MM.1S (cell line): ENCODE measurements at regions not wholly inside any gene's neighbourhood (a gene's known extent, or its start where the extent isn't known, plus 50 kb on each side); places are given as distances from the start of the nearest gene placed in this dataset.

Experiments
- CTCF ChIP-seq: fragments of 300-600 bp; sonication (generic); IDR thresholded peaks from 2 replicates; pipeline ENCODE4 v1.5.1; 2016; ENCODE audit warnings: antibody characterized with exemption, low read length, mixed read lengths
- EZH2 ChIP-seq: fragments of 300-600 bp; sonication (generic); optimal IDR thresholded peaks from 2 replicates; pipeline ENCODE3; 2017; ENCODE audit warnings: low read depth, mild to moderate bottlenecking, antibody characterized with exemption, low read length, mixed read lengths

DNA sequence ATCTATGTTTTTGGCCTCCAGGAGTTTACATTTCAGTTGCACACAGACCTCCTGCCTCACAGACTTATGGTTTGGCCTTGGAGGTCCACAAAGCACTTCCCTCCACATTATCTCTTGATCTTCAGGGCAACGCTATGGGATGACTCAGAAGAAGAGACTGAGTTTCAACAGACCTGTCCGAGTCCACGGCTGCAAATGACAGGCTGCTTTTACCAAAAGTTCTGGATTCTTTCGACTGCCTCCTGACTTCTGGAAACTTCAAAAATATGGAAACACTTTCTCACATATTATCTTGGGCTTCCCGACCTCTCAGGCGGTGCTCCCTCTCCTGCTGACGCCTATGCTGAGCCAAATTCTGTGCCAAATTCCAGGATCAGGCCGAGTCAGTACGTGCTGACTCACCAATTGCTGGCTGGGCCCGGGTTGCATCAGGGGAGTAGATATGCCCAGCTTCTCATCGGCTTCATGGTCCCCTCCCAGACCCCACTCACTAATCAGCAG, 190.2 kb downstream of the BMP7 start:
- TF ChIP-seq CTCF, result no peak
- no peak for TF ChIP-seq EZH2
